Psoas muscle (tissue), 7 donors: ENCODE measurements at regions not wholly inside any gene's neighbourhood (a gene's known extent, or its start where the extent isn't known, plus 50 kb on each side); places are given as distances from the start of the nearest gene placed in this dataset.

ENCODE experiments used
- ATAC-seq, 4 donors: fragments of 200-7000 bp; cut with Tn5 transposase; one replicate each; pipeline ENCODE4 v1.9.1; 2020; ENCODE audit warnings: moderate library complexity in 3 of 4, mild to moderate bottlenecking in 2 of 4
- DNase-seq, 2 donors: peaks; one replicate each; pipeline ENCODE4 v3.0.0-alpha.2; 2020
- H3K27ac ChIP-seq: fragments of 200-600 bp; one replicate; pipeline ENCODE4 v1.8.0; 2022
- H3K27me3 ChIP-seq, 3 donors: fragments of 200-600 bp in 1 of 3; one replicate each; pipeline versions ENCODE4 v1.6.1 to v1.8.0; 2013 to 2022; ENCODE audit warnings: low read length in 2 of 3, mild to moderate bottlenecking in 2 of 3, moderate library complexity in 1 of 3; ENCODE audit not compliant: insufficient read depth in 3 of 3
- H3K36me3 ChIP-seq, 2 donors: fragments of 200-600 bp in 1 of 2; one replicate each; pipeline versions ENCODE4 v1.6.1 to v1.8.0; 2013 to 2022; ENCODE audit warnings: low read depth in 1 of 2, mild to moderate bottlenecking in 1 of 2, moderate library complexity in 1 of 2; ENCODE audit not compliant: insufficient read depth in 1 of 2
- H3K4me1 ChIP-seq: fragments of 200-600 bp; one replicate; pipeline ENCODE4 v1.8.0; 2022
- H3K4me3 ChIP-seq: fragments of 200-600 bp; one replicate; pipeline ENCODE4 v1.8.0; 2022; ENCODE audit warnings: mild to moderate bottlenecking
- H3K9me3 ChIP-seq: fragments of 200-600 bp; one replicate; pipeline ENCODE4 v1.8.0; 2022
- CTCF ChIP-seq: fragments of 200-600 bp; IDR thresholded peaks from one replicate; pipeline ENCODE4 v1.8.0; 2022; ENCODE audit warnings: antibody characterized with exemption
- WGBS, 3 donors: extraction: QIAGEN DNeasy Blood & Tissue Kit; methylation state at CpG; one replicate each; pipeline versions ENCODE4 v1.1.6 to v1.1.7; 2013; 5-methylcytosine and 5-hydroxymethylcytosine counted together
- intact Hi-C, 2 donors: fragments of 100-400 bp; cut with DNase I; formaldehyde crosslinking; loops; one replicate each; pipeline versions ENCODE4 v1.11.0 to v1.14.2; 2022
- donor health status: healthy with polysubstance abuse.
- donor health status: DM: no; HTN: no; CAD: no; lungs with moderate emphysema.
- donor health status: Bipolar disorder and iron deficiency.
- donor health status: healthy.
- donor health status: DM: yes; HTN: yes; CAD: no.
- donor health status: DM: no; HTN: no; CAD: no.
- donor health status: DM: yes; HTN: yes; CAD: no.

- 23 to 33% (median 27%) methylated on average over 2 of the region's 2 CpGs for WGBS, 3 donors
- no peak for DNase-seq
- no peak for ATAC-seq
These were observed 99.5 kb downstream of the MAFB start for GRCh38 chr20:40589581-40589980.

GRCh38 chr20:40588891-40589290, 100.1 kb downstream of the MAFB start:
- Histone ChIP-seq H3K27me3 (peaks cover 0 to 11% (median 3%) of the 10 kb centered on the region in 3 donors), H3K27ac (no peak overlapping the region), H3K4me3 (no peak overlapping the region), H3K36me3 (no peaks in the 10 kb centered on the region), H3K4me1 (peaks cover 3% of the 10 kb centered on the region), H3K9me3 (no peaks in the 10 kb centered on the region)
- DNase-seq = no peak
- no peak for ATAC-seq
- WGBS, 3 donors = 30 to 43% (median 32%) methylated on average over 4 of the region's 4 CpGs
- intact Hi-C loops = no loop called here
- TF ChIP-seq CTCF = no peak

More at GRCh38 chr20:40589581-40589980, 99.5 kb downstream of the MAFB start:
- TF ChIP-seq CTCF = no peak
- H3K27ac ChIP-seq = no peak overlapping the region
- no peaks in the 10 kb centered on the region for H3K9me3 ChIP-seq
- peaks cover 0 to 11% (median 3%) of the 10 kb centered on the region in 3 donors for H3K27me3 ChIP-seq
- H3K4me3 ChIP-seq = no peak overlapping the region
- no peaks in the 10 kb centered on the region for H3K4me1 ChIP-seq
- H3K36me3 ChIP-seq = no peaks in the 10 kb centered on the region
- intact Hi-C loops = no loop called here

- TF ChIP-seq CTCF = no peak
- H3K36me3 ChIP-seq = no peaks in the 10 kb centered on the region
- H3K4me1 ChIP-seq = peaks cover 3% of the 10 kb centered on the region
- WGBS, 3 donors = 74 to 82% (median 79%) methylated on average over 7 of the region's 7 CpGs
- H3K9me3 ChIP-seq = no peaks in the 10 kb centered on the region
- no peak overlapping the region for H3K27ac ChIP-seq
- DNase-seq (no peak), ATAC-seq (no peak)
- H3K4me3 ChIP-seq = no peak overlapping the region
- intact Hi-C loops = no loop called here
- peaks cover 0 to 11% (median 3%) of the 10 kb centered on the region in 3 donors for H3K27me3 ChIP-seq
These were observed 102.0 kb downstream of the MAFB start for GRCh38 chr20:40587038-40587437.

- H3K27me3 ChIP-seq = peaks cover 0 to 4% (median 0%) of the 10 kb centered on the region in 3 donors
- WGBS, 3 donors = 23 to 35% (median 23%) methylated on average over 3 of the region's 3 CpGs
- no peak for TF ChIP-seq CTCF
- peaks cover 0 to 2% of the 10 kb centered on the region in 2 donors for H3K36me3 ChIP-seq
- intact Hi-C loops = no loop called here
- H3K4me1 ChIP-seq = peaks cover 3% of the 10 kb centered on the region
- H3K4me3 ChIP-seq = no peak overlapping the region
- ATAC-seq (peak in 3 of 4 donors; percentile 74 to 91 (median 77)), DNase-seq (peak; percentile 43 to 79)
- no peak overlapping the region for H3K27ac ChIP-seq
- H3K9me3 ChIP-seq = no peaks in the 10 kb centered on the region
These were observed 104.8 kb downstream of the MAFB start for GRCh38 chr20:40584130-40584809.

- WGBS, 3 donors = 90 to 93% (median 91%) methylated on average over 7 of the region's 7 CpGs
- Histone ChIP-seq H3K27me3 (no peaks in the 10 kb centered on the region), H3K4me3 (no peak overlapping the region), H3K27ac (no peak overlapping the region), H3K9me3 (no peaks in the 10 kb centered on the region), H3K4me1 (peaks cover 3% of the 10 kb centered on the region), H3K36me3 (peaks cover 0 to 2% of the 10 kb centered on the region in 2 donors)
- no peak for TF ChIP-seq CTCF
- DNase-seq = no peak
- no peak for ATAC-seq
- intact Hi-C loops = no loop called here
These were observed 105.4 kb downstream of the MAFB start for GRCh38 chr20:40583636-40584035.
